ENCODE measurements at regions not wholly inside any gene's neighbourhood (a gene's known extent, or its start where the extent isn't known, plus 50 kb on each side); places are given as distances from the start of the nearest gene placed in this dataset.

GRCh38 chr3:113088616-113089015 lies 97.8 kb downstream of the GTPBP8 start:
- H3K27ac ChIP-seq (ENCODE audit: low read depth in 1 of 3, low read length in 2 of 3), result no peak overlapping the region
- no peaks in the 10 kb centered on the region for H3K9me3 ChIP-seq (ENCODE audit: control insufficient read depth in 2 of 2, insufficient read depth in 1 of 2, low read depth in 1 of 2, low read length in 1 of 2)
- no peaks in the 10 kb centered on the region for H3K4me1 ChIP-seq (ENCODE audit: control insufficient read depth in 3 of 3, insufficient read depth in 2 of 3, low read depth in 1 of 3, low read length in 2 of 3)
- WGBS, 3 donors, result 85 to 91% (median 86%) methylated on average over 8 of the region's 8 CpGs
- H3K27me3 ChIP-seq (ENCODE audit: control insufficient read depth in 3 of 3, insufficient read depth in 3 of 3, low read length in 3 of 3), result no peaks in the 10 kb centered on the region
- DNase-seq (no peak), FAIRE-seq (no peak)
- H3K36me3 ChIP-seq (ENCODE audit: control insufficient read depth in 3 of 3, insufficient read depth in 2 of 3, low read depth in 1 of 3, low read length in 3 of 3), result no peaks in the 10 kb centered on the region
- H3K4me3 ChIP-seq (ENCODE audit: low read depth in 1 of 3, low read length in 3 of 3), result no peak overlapping the region

GRCh38 chr3:113091417-113091816 lies 100.6 kb downstream of the GTPBP8 start:
- FAIRE-seq (no peak), DNase-seq (no peak)
- Histone ChIP-seq H3K27me3 (ENCODE audit: control insufficient read depth in 3 of 3, insufficient read depth in 3 of 3, low read length in 3 of 3) (no peaks in the 10 kb centered on the region), H3K27ac (ENCODE audit: low read depth in 1 of 3, low read length in 2 of 3) (no peak overlapping the region), H3K4me1 (ENCODE audit: control insufficient read depth in 3 of 3, insufficient read depth in 2 of 3, low read depth in 1 of 3, low read length in 2 of 3) (no peaks in the 10 kb centered on the region), H3K9me3 (ENCODE audit: control insufficient read depth in 2 of 2, insufficient read depth in 1 of 2, low read depth in 1 of 2, low read length in 1 of 2) (no peaks in the 10 kb centered on the region), H3K36me3 (ENCODE audit: control insufficient read depth in 3 of 3, insufficient read depth in 2 of 3, low read depth in 1 of 3, low read length in 3 of 3) (no peaks in the 10 kb centered on the region), H3K4me3 (ENCODE audit: low read depth in 1 of 3, low read length in 3 of 3) (no peak overlapping the region)
- WGBS, 3 donors, result 77 to 85% (median 79%) methylated on average over 1 of the region's 1 CpG

- H3K36me3 ChIP-seq (ENCODE audit: control insufficient read depth in 3 of 3, insufficient read depth in 2 of 3, low read depth in 1 of 3, low read length in 3 of 3), result no peaks in the 10 kb centered on the region
- 72 to 88% (median 74%) methylated on average over 3 of the region's 3 CpGs for WGBS, 3 donors
- no peaks in the 10 kb centered on the region for H3K9me3 ChIP-seq (ENCODE audit: control insufficient read depth in 2 of 2, insufficient read depth in 1 of 2, low read depth in 1 of 2, low read length in 1 of 2)
- FAIRE-seq, result no peak
- H3K27me3 ChIP-seq (ENCODE audit: control insufficient read depth in 3 of 3, insufficient read depth in 3 of 3, low read length in 3 of 3), result no peaks in the 10 kb centered on the region
- H3K4me3 ChIP-seq (ENCODE audit: low read depth in 1 of 3, low read length in 3 of 3), result no peak overlapping the region
- H3K4me1 ChIP-seq (ENCODE audit: control insufficient read depth in 3 of 3, insufficient read depth in 2 of 3, low read depth in 1 of 3, low read length in 2 of 3), result no peaks in the 10 kb centered on the region
- no peak overlapping the region for H3K27ac ChIP-seq (ENCODE audit: low read depth in 1 of 3, low read length in 2 of 3)
- no peak for DNase-seq
Measured at GRCh38 chr3:113092746-113093145, 102.0 kb downstream of the GTPBP8 start.

- no peak overlapping the region for H3K27ac ChIP-seq (ENCODE audit: low read depth in 1 of 3, low read length in 2 of 3)
- DNase-seq, result no peak
- no peaks in the 10 kb centered on the region for H3K9me3 ChIP-seq (ENCODE audit: control insufficient read depth in 2 of 2, insufficient read depth in 1 of 2, low read depth in 1 of 2, low read length in 1 of 2)
- H3K4me1 ChIP-seq (ENCODE audit: control insufficient read depth in 3 of 3, insufficient read depth in 2 of 3, low read depth in 1 of 3, low read length in 2 of 3), result no peaks in the 10 kb centered on the region
- H3K4me3 ChIP-seq (ENCODE audit: low read depth in 1 of 3, low read length in 3 of 3), result no peak overlapping the region
- H3K36me3 ChIP-seq (ENCODE audit: control insufficient read depth in 3 of 3, insufficient read depth in 2 of 3, low read depth in 1 of 3, low read length in 3 of 3), result no peaks in the 10 kb centered on the region
- FAIRE-seq, result no peak
- H3K27me3 ChIP-seq (ENCODE audit: control insufficient read depth in 3 of 3, insufficient read depth in 3 of 3, low read length in 3 of 3), result no peaks in the 10 kb centered on the region
- WGBS, 3 donors, result 83 to 86% (median 83%) methylated on average over 7 of the region's 7 CpGs
Measured at GRCh38 chr3:113094337-113095221, 103.8 kb downstream of the GTPBP8 start.

- no peak for FAIRE-seq
- no peaks in the 10 kb centered on the region for H3K27me3 ChIP-seq (ENCODE audit: control insufficient read depth in 3 of 3, insufficient read depth in 3 of 3, low read length in 3 of 3)
- no peaks in the 10 kb centered on the region for H3K36me3 ChIP-seq (ENCODE audit: control insufficient read depth in 3 of 3, insufficient read depth in 2 of 3, low read depth in 1 of 3, low read length in 3 of 3)
- no peak overlapping the region for H3K27ac ChIP-seq (ENCODE audit: low read depth in 1 of 3, low read length in 2 of 3)
- H3K4me1 ChIP-seq (ENCODE audit: control insufficient read depth in 3 of 3, insufficient read depth in 2 of 3, low read depth in 1 of 3, low read length in 2 of 3), result no peaks in the 10 kb centered on the region
- no peak for DNase-seq
- 83 to 96% (median 87%) methylated on average over 2 of the region's 2 CpGs for WGBS, 3 donors
- no peaks in the 10 kb centered on the region for H3K9me3 ChIP-seq (ENCODE audit: control insufficient read depth in 2 of 2, insufficient read depth in 1 of 2, low read depth in 1 of 2, low read length in 1 of 2)
- H3K4me3 ChIP-seq (ENCODE audit: low read depth in 1 of 3, low read length in 3 of 3), result no peak overlapping the region
Measured at GRCh38 chr3:113096188-113096892, 105.6 kb downstream of the GTPBP8 start.

- H3K36me3 ChIP-seq (ENCODE audit: control insufficient read depth in 3 of 3, insufficient read depth in 2 of 3, low read depth in 1 of 3, low read length in 3 of 3), result no peaks in the 10 kb centered on the region
- no peaks in the 10 kb centered on the region for H3K9me3 ChIP-seq (ENCODE audit: control insufficient read depth in 2 of 2, insufficient read depth in 1 of 2, low read depth in 1 of 2, low read length in 1 of 2)
- no peaks in the 10 kb centered on the region for H3K27me3 ChIP-seq (ENCODE audit: control insufficient read depth in 3 of 3, insufficient read depth in 3 of 3, low read length in 3 of 3)
- H3K27ac ChIP-seq (ENCODE audit: low read depth in 1 of 3, low read length in 2 of 3), result no peak overlapping the region
- no peak for DNase-seq
- no peaks in the 10 kb centered on the region for H3K4me1 ChIP-seq (ENCODE audit: control insufficient read depth in 3 of 3, insufficient read depth in 2 of 3, low read depth in 1 of 3, low read length in 2 of 3)
- no peak for FAIRE-seq
- no peak overlapping the region for H3K4me3 ChIP-seq (ENCODE audit: low read depth in 1 of 3, low read length in 3 of 3)
- 84 to 86% (median 86%) methylated on average over 3 of the region's 3 CpGs for WGBS, 3 donors
Measured at GRCh38 chr3:113097960-113098447, 107.2 kb downstream of the GTPBP8 start.

- Histone ChIP-seq H3K27me3 (ENCODE audit: control insufficient read depth in 3 of 3, insufficient read depth in 3 of 3, low read length in 3 of 3) (no peaks in the 10 kb centered on the region), H3K4me3 (ENCODE audit: low read depth in 1 of 3, low read length in 3 of 3) (no peak overlapping the region), H3K9me3 (ENCODE audit: control insufficient read depth in 2 of 2, insufficient read depth in 1 of 2, low read depth in 1 of 2, low read length in 1 of 2) (no peaks in the 10 kb centered on the region), H3K27ac (ENCODE audit: low read depth in 1 of 3, low read length in 2 of 3) (no peak overlapping the region), H3K4me1 (ENCODE audit: control insufficient read depth in 3 of 3, insufficient read depth in 2 of 3, low read depth in 1 of 3, low read length in 2 of 3) (no peaks in the 10 kb centered on the region), H3K36me3 (ENCODE audit: control insufficient read depth in 3 of 3, insufficient read depth in 2 of 3, low read depth in 1 of 3, low read length in 3 of 3) (no peaks in the 10 kb centered on the region)
- DNase-seq, result no peak
- no peak for FAIRE-seq
- WGBS, 3 donors, result 68 to 83% (median 80%) methylated on average over 2 of the region's 2 CpGs
Measured at GRCh38 chr3:113100063-113100462, 109.3 kb downstream of the GTPBP8 start.

GRCh38 chr3:113103588-113103987 lies 107.8 kb upstream of the BOC start:
- H3K9me3 ChIP-seq (ENCODE audit: control insufficient read depth in 2 of 2, insufficient read depth in 1 of 2, low read depth in 1 of 2, low read length in 1 of 2), result no peaks in the 10 kb centered on the region
- H3K27ac ChIP-seq (ENCODE audit: low read depth in 1 of 3, low read length in 2 of 3), result no peak overlapping the region
- DNase-seq, result peak in 1 of 2 donors; percentile 4
- no peak overlapping the region for H3K4me3 ChIP-seq (ENCODE audit: low read depth in 1 of 3, low read length in 3 of 3)
- 20 to 46% (median 33%) methylated on average over 2 of the region's 2 CpGs for WGBS, 3 donors
- H3K27me3 ChIP-seq (ENCODE audit: control insufficient read depth in 3 of 3, insufficient read depth in 3 of 3, low read length in 3 of 3), result no peaks in the 10 kb centered on the region
- FAIRE-seq, result no peak
- H3K36me3 ChIP-seq (ENCODE audit: control insufficient read depth in 3 of 3, insufficient read depth in 2 of 3, low read depth in 1 of 3, low read length in 3 of 3), result no peaks in the 10 kb centered on the region
- no peaks in the 10 kb centered on the region for H3K4me1 ChIP-seq (ENCODE audit: control insufficient read depth in 3 of 3, insufficient read depth in 2 of 3, low read depth in 1 of 3, low read length in 2 of 3)
